GM20000 (cell line): ENCODE measurements at regions not wholly inside any gene's neighbourhood (a gene's known extent, or its start where the extent isn't known, plus 50 kb on each side); places are given as distances from the start of the nearest gene placed in this dataset.
"Not testable (repeated sequence)": the region's sequence is repeated elsewhere in the genome, so short reads cannot be mapped to it uniquely, and the experiment has no call there.

Experiments used
- DNase-seq: peaks from one replicate; pipeline ENCODE4 v3.0.0; 2012; ENCODE audit warnings: low spot score
- TF ChIP-seq, protein P1 (sequence below): IDR thresholded peaks from 2 replicates; pipeline ENCODE4 v1.5.1; 2012; ENCODE audit warnings: mild to moderate bottlenecking, control low read depth; ENCODE audit errors: extremely low read depth, missing control alignments

DNA sequence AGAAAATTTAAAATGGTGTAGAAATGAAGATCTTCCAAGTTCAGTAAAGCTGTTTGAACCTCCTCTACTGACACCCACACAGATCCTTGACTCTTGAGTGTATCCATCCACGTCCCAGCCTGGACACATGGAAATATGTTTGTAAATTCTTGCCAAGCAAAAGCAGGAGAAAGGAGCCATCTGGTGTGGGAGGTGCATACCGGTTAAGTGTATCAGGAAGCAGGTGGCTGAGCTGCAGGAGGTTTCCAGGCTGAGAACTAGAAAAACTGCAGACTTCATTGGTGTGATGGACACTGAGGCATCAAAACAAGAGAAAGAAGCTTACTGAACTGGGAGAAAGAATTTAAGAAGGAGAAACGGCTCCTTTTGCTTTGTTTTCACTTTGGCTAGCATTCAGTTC is 229.9 kb upstream of the GRIK2 start:
- TF ChIP-seq, protein P1, sequence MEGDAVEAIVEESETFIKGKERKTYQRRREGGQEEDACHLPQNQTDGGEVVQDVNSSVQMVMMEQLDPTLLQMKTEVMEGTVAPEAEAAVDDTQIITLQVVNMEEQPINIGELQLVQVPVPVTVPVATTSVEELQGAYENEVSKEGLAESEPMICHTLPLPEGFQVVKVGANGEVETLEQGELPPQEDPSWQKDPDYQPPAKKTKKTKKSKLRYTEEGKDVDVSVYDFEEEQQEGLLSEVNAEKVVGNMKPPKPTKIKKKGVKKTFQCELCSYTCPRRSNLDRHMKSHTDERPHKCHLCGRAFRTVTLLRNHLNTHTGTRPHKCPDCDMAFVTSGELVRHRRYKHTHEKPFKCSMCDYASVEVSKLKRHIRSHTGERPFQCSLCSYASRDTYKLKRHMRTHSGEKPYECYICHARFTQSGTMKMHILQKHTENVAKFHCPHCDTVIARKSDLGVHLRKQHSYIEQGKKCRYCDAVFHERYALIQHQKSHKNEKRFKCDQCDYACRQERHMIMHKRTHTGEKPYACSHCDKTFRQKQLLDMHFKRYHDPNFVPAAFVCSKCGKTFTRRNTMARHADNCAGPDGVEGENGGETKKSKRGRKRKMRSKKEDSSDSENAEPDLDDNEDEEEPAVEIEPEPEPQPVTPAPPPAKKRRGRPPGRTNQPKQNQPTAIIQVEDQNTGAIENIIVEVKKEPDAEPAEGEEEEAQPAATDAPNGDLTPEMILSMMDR, result no peak
- DNase-seq, result no peak

DNA sequence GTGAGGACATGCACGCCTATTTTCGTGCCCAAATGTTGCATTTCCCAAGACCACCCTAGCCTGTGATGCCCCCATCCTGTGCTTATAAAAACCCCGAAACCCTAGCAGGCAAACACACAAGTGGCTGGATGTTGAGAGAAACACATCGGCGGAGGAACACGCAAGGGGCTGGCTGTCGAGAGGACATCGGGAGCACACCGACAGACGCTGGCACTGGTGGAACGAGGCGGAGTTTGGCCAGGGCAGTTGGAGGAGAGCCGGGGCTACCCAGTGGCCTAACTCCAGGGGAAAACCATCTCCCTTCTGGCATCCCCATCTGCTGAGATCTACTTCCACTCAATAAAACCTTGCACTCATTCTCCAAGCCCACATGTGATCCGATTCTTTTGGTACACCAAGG is 225.9 kb upstream of the GRIK2 start:
- no peak for DNase-seq
- TF ChIP-seq, protein P1, result no peak

DNA sequence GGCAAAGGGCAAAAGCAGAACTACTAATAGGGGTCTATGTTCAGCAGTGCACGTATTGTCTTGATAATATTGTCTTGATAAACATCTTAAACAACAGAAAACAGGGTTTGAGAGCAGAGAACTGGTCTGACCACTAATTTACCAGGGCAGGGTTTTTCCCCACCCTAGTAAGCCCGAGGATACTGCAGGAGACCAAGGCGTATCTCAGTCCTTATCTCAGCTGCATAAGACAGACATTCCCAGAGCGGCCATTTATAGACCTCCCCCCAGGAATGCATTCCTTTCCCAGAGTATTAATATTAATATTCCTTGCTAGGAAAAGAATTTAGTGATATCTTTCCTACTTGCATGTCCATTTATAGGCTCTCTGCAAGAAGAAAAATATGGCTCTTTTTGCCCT is 222.5 kb upstream of the GRIK2 start:
- not testable (repeated sequence) for DNase-seq

DNA sequence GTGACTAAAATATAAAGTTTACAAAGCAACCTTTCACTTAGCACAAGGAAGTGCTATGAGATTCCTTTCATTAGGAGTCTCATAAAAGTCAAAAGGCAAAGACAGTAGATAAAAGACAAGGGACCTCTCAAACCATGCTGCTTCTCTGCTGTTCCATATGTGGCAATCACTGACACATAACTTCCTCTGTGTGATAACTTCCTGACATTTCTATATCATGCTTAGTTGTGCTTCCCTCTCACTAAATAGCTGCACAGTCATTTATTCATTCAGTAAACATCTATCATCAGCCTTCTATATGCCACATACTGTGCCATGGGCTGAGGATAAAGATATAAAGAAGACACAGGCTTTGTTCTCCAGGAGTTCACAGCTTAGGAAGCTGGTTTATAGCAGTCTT is 214.8 kb upstream of the GRIK2 start:
- no peak for DNase-seq
- TF ChIP-seq, protein P1, result no peak

DNA sequence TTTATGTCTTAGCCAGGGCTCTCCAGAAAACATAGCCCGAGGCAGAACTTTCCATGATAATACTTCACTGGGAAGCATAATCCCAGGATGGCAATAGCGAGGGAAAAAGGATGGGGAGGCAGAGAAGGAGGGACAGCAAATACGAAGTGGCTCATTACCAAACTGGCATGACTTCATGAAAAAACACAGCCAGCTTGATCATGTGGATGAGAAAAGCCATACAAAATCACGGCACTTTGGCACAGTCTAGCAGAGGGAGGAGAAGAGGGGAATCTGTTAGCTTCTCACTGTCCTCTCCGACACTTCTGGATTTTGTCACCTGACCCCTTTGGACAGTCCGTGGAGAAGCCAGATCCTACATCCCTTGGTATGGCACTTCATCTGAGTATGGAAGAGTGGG is 212.5 kb upstream of the GRIK2 start:
- no peak for DNase-seq
- TF ChIP-seq, protein P1, result no peak

DNA sequence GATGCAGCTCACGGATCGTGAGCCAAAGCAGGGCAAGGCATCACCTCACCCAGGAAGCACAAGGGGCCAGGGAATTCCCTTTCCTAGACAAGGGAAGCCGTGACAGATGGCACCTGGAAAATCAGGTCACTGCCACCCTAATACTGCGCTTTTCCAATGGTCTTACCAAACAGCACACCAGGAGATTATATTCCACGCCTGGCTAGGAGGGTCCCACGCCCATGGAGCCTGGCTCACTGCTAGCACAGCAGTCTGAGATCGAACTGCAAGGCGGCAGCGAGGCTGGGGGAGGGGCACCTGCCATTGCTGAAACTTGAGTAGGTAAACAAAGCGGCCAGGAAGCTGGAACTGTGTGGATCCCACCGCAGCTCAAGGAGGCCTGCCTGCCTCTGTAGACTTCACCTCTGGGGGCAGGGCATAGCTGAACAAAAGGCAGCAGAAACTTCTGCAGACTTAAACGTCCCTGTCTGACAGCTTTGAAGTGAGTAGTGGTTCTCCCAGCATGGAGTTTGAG is 205.2 kb upstream of the GRIK2 start:
- DNase-seq, result not testable (repeated sequence)

DNA sequence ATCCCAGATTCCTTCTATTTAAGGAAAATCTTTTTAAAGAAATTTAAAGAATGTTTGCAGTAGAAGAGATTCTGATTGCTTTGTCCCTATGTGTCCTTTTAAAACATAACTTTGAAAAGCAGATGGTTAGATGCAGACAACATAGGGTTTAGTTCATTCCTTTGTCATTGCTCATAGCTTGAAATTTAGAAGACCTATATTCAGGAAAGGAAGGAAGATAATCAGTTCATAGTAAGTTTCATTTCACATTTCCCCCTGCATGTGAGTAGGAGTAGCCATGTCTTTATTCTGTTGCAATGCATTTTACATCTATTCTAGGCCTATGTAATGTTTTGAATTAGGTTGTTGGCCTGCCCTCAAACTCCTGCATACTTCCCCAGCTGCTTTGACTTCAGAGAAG is 197.9 kb upstream of the GRIK2 start:
- TF ChIP-seq, protein P1, result no peak
- DNase-seq, result no peak

DNA sequence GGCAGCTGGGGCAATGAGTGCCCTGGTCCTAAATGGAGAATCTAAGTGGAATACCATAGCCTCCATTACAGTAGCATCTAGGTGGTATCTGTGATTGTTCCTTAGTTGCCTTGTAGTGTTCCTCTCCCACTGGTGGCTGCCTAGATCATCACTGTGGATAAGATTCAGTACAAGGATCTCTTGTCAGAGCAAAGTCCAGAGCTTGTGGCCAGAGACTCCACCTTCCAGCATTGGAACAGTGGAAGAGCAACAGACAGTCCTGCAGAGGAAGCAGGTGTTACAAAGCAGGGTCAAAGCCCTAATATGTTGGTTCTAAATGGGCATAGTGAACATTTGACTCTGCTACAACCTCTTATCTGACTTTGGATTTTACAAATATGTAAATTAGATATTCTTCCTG is 194.1 kb upstream of the GRIK2 start:
- no peak for DNase-seq
- TF ChIP-seq, protein P1, result no peak
